ENCODE measurements at regions not wholly inside any gene's neighbourhood (a gene's known extent, or its start where the extent isn't known, plus 50 kb on each side); places are given as distances from the start of the nearest gene placed in this dataset.

DNA sequence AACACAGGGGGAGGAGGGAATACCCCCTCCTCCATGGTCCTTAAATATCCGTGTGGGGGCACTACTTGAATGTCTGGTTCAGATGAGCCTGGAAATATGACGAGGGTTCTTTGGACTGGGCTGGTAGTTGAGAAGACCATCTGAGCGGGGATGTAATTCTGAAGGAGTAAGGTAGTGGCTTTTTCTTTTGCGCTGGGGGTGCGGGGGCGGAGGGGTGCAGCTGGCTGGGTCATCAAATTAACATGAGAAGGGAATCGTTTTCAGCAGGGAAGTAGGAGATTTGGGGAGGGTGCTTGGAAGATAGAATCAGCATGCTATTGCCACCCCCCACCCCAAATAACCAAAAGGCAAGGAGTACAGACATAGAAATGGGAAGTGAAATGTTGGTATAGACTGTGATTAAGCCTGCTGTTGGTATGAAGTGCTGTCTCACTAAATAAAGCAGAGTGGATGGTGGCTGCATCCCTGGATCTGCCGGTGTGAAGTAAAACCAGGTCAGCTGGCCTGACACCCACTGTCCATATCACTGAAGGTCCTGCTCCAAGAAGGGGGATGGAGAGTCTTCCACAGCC is 121.9 kb upstream of the HSD17B12 start:
- Histone ChIP-seq H3K4me3 (no peak overlapping the region), H3K27me3 (ENCODE audit: low read depth) (peaks cover 68% of the 10 kb centered on the region), H3K9me3 (no peaks in the 10 kb centered on the region), H3K36me3 (replicated peaks) (no peaks in the 10 kb centered on the region), H3K4me1 (no peaks in the 10 kb centered on the region)
- DNase-seq (ENCODE audit: low spot score in 2 of 2): no peak
- in situ Hi-C loops (cut with MboI; ENCODE audit: low sequenced_read_pairs): no loop called here

DNA sequence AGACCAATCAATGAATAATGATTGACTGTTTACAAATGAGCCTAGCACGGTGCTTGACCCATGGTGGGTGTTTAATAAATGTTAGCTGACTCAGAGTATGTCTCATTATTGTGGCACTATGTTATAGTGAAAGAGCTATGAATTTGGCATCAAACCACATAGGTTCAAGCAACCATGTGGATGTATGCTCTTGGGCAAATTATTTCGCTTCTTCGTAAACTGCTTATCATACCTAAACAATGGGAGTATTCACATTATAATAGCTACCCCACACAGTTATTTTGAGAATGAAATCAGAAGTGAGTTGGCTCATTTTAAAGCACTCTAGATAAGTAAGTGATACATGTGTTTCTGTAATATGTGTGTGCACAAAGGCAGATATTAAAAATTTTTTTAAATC is 118.7 kb upstream of the HSD17B12 start:
- in situ Hi-C loops (cut with MboI; ENCODE audit: low sequenced_read_pairs): no loop called here
- DNase-seq (ENCODE audit: low spot score in 2 of 2): no peak
- no peak overlapping the region for H3K4me3 ChIP-seq
- H3K36me3 ChIP-seq (replicated peaks): no peaks in the 10 kb centered on the region
- H3K9me3 ChIP-seq: no peaks in the 10 kb centered on the region
- H3K4me1 ChIP-seq: no peaks in the 10 kb centered on the region
- H3K27me3 ChIP-seq (ENCODE audit: low read depth): peaks cover 46% of the 10 kb centered on the region

DNA sequence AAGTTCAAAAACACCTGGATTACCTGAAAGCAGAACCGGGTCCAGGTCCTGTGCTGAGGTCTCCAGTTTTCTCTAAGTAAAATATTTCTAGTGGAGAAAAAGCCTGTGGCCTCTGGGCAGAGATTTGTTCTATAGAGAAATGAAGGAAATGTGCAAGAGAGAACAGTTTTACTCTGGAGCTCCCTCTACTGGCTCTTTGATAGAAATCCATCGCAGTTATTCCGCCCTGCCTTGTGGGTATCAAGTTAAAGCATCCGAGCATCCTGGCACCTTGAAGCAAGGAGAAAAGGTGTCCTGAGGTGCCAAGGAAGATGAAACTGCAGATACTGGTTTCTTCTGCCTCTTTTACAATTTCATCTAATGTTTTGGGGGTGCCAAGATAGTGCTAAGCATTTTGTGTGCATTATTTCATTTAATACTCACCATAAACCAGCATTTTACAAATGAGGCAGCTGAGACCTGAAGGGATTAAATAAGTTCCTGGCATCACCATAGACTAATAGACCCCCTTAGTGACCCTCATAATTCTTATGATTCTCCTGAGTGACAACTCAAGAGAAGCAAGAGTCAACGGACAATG is 113.1 kb upstream of the HSD17B12 start:
- peak in 1 of 2 experiments; percentile 54 for DNase-seq (ENCODE audit: low spot score in 2 of 2)
- in situ Hi-C loops (cut with MboI; ENCODE audit: low sequenced_read_pairs): no loop called here
- Histone ChIP-seq H3K4me1 (no peaks in the 10 kb centered on the region), H3K4me3 (no peak overlapping the region), H3K36me3 (replicated peaks) (no peaks in the 10 kb centered on the region), H3K9me3 (no peaks in the 10 kb centered on the region), H3K27me3 (ENCODE audit: low read depth) (peaks cover 7% of the 10 kb centered on the region)

DNA sequence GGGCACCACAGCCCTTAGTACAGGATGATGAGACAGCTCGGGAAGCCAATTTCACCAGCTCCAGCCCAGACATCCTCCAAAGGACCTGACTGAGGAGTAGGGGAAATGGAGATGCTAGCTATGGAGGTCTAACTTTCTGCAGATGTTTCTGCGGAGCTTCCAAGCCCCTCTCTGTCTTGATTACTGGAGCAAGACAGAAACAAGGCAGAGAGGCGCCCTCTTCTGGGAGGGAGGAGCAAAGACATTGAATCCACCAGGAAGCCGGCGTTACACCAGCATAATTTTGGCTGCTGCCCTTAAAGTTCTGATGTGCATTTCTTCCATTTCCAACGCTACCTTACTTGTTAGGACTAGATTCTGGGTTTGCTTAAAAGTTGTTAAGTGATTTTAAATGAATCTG is 107.3 kb upstream of the HSD17B12 start:
- no peaks in the 10 kb centered on the region for H3K36me3 ChIP-seq (replicated peaks)
- peak; percentile 28 to 64 for DNase-seq (ENCODE audit: low spot score in 2 of 2)
- peaks cover 52% of the 10 kb centered on the region for H3K27me3 ChIP-seq (ENCODE audit: low read depth)
- H3K4me1 ChIP-seq: peaks cover 13% of the 10 kb centered on the region
- H3K4me3 ChIP-seq: no peak overlapping the region
- in situ Hi-C loops (cut with MboI; ENCODE audit: low sequenced_read_pairs): no loop called here
- no peaks in the 10 kb centered on the region for H3K9me3 ChIP-seq

DNA sequence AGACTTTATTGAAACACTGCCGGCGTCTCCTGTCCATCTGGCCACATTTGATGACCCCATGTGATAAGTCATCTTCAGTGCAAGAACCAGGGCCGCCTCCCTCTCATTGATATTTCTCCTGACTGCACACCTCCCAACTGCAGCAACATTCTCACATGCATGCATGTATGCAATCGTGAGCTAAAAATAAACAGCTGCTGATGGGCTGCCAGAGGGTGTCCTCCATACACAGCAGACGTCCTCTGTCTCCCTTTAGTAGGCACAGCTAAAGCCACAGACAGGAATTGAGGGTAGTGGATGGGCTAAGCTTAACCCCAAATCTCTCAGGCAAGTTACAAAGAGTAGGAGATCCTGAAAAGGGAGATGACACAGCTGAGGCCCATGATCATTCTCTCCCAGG is 106.7 kb upstream of the HSD17B12 start:
- no peaks in the 10 kb centered on the region for H3K36me3 ChIP-seq (replicated peaks)
- peaks cover 57% of the 10 kb centered on the region for H3K27me3 ChIP-seq (ENCODE audit: low read depth)
- no peak overlapping the region for H3K4me3 ChIP-seq
- DNase-seq (ENCODE audit: low spot score in 2 of 2): no peak
- H3K4me1 ChIP-seq: peaks cover 13% of the 10 kb centered on the region
- in situ Hi-C loops (cut with MboI; ENCODE audit: low sequenced_read_pairs): no loop called here
- H3K9me3 ChIP-seq: no peaks in the 10 kb centered on the region

DNA sequence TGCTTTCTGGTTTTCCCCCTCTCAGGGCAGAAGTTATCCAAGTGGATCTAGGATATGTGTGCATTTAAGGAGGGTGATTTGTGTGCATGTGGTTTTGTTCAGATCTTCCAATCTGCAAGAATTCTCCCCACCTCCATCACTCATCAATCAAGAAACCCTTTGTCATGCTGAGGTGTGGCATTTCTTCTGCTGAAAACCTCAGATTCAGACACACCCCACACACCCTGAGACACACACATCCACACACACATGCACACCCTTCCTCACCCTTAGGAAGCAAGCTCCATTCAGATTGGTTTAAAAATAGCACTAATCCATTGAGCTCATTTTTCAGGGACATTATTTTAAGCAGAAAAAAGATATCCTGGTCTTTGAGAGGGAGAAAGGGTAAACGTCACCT is 106.1 kb upstream of the HSD17B12 start:
- Histone ChIP-seq H3K4me3 (no peak overlapping the region), H3K9me3 (no peaks in the 10 kb centered on the region), H3K36me3 (replicated peaks) (no peaks in the 10 kb centered on the region), H3K4me1 (peaks cover 13% of the 10 kb centered on the region), H3K27me3 (ENCODE audit: low read depth) (peaks cover 61% of the 10 kb centered on the region)
- in situ Hi-C loops (cut with MboI; ENCODE audit: low sequenced_read_pairs): no loop called here
- no peak for DNase-seq (ENCODE audit: low spot score in 2 of 2)

DNA sequence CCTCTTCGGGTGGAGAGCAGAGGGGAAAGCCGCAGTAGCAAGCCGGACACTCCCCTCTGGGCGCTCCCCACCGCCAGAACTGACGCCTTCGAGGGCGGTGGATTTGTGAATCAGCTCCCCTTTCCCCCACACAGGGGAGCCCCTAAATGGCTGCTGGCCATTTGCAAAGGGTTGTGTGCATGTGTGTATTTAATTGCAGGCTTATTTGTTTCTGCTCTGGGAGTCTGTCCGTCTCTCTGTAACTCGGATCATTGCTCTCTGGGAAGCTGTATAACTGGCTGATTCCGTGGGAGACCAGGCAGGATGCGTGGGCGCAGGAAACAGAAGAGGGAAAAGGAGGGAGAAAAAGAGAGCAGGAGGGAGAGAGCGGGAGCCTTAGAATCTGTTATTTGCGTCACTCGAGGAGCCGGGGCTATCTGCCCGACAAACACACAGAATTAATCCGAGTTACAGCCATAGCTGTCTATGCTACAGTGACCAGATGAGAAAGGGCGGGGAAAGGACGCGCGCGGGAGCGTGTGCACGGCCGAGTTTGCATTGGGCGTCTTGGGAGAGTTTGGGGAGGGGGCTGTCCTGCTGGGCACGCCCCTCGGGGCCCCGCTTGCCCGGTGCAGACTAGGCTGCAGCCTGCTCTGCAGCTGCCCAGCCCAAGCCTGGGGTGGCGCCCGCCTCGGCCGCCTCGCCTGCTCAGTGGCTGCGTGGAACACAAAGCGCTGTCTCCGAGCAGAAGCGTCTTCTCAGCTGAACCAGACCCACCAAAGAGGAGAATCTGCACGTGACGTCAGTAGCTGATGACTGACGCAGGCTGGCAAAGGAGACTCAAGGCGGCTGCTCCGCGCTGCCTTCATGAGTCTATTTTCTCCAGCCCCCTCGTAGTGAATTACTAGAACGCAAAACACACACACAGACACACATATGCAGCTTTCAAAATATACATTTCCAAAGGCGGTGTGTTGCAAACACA is 105.3 kb upstream of the HSD17B12 start:
- Histone ChIP-seq H3K4me3 (peak overlapping the region; percentile 18), H3K27me3 (ENCODE audit: low read depth) (peaks cover 69% of the 10 kb centered on the region), H3K4me1 (peaks cover 13% of the 10 kb centered on the region), H3K9me3 (no peaks in the 10 kb centered on the region), H3K36me3 (replicated peaks) (no peaks in the 10 kb centered on the region)
- peak; percentile 48 to 60 for DNase-seq (ENCODE audit: low spot score in 2 of 2)
- in situ Hi-C loops (cut with MboI; ENCODE audit: low sequenced_read_pairs): no loop called here

DNA sequence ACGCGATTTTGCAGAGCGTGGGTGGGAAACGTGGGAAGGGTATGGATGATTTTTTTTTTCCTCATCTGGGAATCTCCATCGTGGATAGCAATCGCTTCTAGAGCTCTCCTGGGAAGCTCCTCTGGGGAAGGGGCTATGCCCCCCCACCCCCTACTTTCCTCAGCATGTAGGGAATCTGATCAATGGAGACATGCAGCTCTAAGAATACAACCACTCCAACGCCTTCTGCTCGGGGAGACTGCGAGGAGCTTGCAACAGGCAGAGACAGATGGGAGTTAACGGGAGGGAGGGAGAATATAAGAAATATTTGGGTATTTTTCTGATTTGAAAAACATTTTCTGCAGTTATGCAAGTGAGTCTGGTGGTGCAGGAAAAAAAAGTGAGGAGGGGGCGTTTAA is 104.6 kb upstream of the HSD17B12 start:
- in situ Hi-C loops (cut with MboI; ENCODE audit: low sequenced_read_pairs): no loop called here
- Histone ChIP-seq H3K4me3 (peak overlapping the region; percentile 18), H3K27me3 (ENCODE audit: low read depth) (peaks cover 76% of the 10 kb centered on the region), H3K36me3 (replicated peaks) (no peaks in the 10 kb centered on the region), H3K4me1 (peaks cover 13% of the 10 kb centered on the region), H3K9me3 (no peaks in the 10 kb centered on the region)
- no peak for DNase-seq (ENCODE audit: low spot score in 2 of 2)

DNA sequence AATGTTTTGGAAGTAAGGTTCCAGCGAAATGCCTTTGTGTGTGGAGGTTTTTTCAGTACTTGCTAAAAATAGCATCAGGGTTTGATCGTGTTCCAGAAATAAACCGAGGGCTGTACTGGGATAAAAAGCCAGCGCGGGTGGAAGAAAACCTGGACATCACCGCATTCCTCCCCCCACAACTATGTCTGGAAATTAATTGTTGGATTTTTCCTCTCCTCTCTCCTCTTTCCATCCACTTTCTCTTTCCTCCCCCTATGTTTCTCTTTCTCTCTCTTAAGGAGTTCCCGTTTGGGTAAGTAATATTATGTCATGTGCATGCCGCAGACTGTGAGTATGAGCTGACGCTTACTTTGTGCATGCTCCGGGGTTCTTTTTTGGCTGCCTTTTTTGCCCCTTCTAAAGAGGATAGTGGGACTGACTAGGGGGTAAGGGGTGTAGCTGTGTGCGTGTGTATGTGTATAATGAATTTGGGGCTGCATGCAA is 104.2 kb upstream of the HSD17B12 start:
- Histone ChIP-seq H3K4me3 (no peak overlapping the region), H3K27me3 (ENCODE audit: low read depth) (peaks cover 80% of the 10 kb centered on the region), H3K36me3 (replicated peaks) (no peaks in the 10 kb centered on the region), H3K4me1 (peaks cover 13% of the 10 kb centered on the region), H3K9me3 (no peaks in the 10 kb centered on the region)
- no peak for DNase-seq (ENCODE audit: low spot score in 2 of 2)
- in situ Hi-C loops (cut with MboI; ENCODE audit: low sequenced_read_pairs): no loop called here

DNA sequence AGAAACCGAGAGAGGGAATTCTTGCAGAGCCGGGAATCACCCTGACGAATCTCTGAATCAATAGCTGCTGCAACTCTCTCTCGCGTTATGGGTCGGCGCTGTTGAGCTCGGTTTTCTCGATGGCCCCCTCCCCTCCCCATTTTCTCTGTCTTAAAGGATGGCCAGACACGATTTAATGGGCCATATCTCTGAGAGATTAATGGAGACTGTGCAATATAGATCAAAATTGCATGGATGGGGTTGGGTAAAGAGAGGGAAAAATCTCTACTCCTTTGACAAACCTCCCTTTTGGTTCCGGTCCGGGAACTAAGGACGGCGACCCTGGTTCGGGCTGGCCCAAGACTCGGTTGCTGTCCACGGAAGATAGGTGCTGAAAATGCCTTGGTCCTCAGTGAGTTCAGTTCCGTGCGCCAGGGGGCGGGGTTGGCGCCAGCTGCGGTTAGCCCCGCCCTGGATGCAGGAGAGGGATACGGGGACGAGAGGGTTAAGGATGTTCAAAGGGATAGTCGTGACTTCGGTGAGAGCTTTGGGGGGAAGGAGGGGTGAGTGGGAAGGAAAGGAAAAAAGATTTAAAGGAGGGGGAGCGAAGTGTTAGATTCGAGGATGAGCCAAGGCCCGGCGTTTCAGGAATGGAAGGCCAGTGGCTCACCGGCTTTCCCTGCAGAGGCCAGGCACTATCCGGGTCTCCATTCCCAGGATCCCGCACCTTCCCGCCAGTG is 103.6 kb upstream of the HSD17B12 start:
- H3K27me3 ChIP-seq (ENCODE audit: low read depth): peaks cover 86% of the 10 kb centered on the region
- peaks cover 13% of the 10 kb centered on the region for H3K4me1 ChIP-seq
- DNase-seq (ENCODE audit: low spot score in 2 of 2): peak in 1 of 2 experiments; percentile 75
- no peaks in the 10 kb centered on the region for H3K9me3 ChIP-seq
- in situ Hi-C loops (cut with MboI; ENCODE audit: low sequenced_read_pairs): no loop called here
- H3K4me3 ChIP-seq: no peak overlapping the region
- no peaks in the 10 kb centered on the region for H3K36me3 ChIP-seq (replicated peaks)

DNA sequence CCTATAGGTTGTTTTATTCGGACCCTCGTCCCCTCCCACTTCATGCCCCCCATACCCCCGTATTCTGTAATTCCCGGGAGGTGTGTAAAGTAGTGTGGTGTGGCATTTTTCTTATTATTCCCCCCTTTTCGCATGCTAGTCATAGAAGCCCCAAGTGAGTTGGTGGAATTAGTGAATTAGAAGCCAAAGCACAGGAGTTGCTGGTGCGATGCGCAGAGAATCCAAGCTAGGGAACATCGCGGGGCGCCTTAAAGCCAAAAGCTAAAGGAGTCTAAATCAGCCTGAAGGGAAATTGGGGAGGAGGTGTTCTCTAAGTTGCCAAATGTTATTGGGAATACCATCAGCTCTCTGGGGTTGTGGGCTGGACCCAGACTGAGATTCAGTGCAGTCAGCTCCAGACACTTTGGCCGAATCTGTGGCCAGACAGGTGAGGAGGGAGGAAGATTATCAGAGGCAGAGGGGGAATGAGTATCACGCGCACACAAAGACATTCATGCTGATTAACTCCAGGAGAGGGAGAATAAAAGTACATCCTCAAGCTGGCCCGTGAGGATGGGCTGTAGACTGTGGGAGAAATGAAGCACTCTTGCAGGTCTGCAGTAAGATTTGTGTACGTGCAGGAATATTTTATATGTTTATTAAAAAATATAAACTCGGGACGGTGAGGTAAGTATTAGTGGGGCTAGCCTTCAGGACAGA is 102.8 kb upstream of the HSD17B12 start:
- no peaks in the 10 kb centered on the region for H3K36me3 ChIP-seq (replicated peaks)
- no peak overlapping the region for H3K4me3 ChIP-seq
- in situ Hi-C loops (cut with MboI; ENCODE audit: low sequenced_read_pairs): no loop called here
- DNase-seq (ENCODE audit: low spot score in 2 of 2): no peak
- peaks cover 13% of the 10 kb centered on the region for H3K4me1 ChIP-seq
- no peaks in the 10 kb centered on the region for H3K9me3 ChIP-seq
- H3K27me3 ChIP-seq (ENCODE audit: low read depth): peaks cover 87% of the 10 kb centered on the region

DNA sequence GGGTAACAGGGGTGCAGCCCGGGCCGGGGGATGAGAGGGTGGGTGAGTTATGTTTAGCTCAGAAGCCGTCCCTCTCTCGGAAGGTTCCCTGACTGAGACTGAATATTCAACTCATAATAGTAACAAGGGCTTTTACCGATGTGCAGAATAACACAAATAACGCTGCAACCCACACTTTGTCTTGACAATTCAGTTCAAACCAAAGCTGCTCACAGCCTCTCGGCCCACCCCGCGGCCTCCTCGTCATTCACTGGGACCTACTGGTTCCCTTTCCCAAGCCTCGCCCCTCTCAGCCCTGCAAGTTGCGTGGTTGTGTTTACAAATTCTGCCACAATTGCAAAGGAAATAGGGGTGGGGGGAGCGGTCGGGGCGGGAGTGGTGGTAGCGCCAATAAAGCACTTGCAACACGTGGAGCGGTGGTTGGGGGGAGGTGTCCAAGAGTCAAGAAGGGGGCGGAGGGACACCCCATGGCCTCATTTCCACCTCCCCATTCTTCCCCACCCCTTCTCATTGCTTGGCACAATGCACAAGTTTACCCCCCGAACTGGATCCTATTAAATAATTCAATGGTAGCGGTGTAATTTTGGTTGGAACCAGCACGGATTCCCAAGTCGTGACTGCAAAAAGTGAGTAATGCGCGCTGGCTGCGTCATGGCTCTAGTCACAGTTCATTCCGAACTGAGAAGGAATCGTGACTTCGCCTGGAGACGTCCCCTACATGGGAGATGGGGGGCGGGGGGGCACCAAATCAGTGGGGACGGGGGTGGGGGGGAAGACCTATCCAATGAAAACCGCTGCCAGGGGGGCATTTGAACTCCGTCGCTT is 102.0 kb upstream of the HSD17B12 start:
- Histone ChIP-seq H3K9me3 (no peaks in the 10 kb centered on the region), H3K27me3 (ENCODE audit: low read depth) (peaks cover 93% of the 10 kb centered on the region), H3K4me3 (peak overlapping the region; percentile 35), H3K4me1 (peaks cover 13% of the 10 kb centered on the region), H3K36me3 (replicated peaks) (no peaks in the 10 kb centered on the region)
- no peak for DNase-seq (ENCODE audit: low spot score in 2 of 2)
- in situ Hi-C loops (cut with MboI; ENCODE audit: low sequenced_read_pairs): no loop called here

All from HAP-1 (cell line).